Activated T-helper 2 cell treated with anti-CD3 and anti-CD28 coated beads, Interferon-gamma antibody, Interleukin-2, Interleukin-4, amounts not matched to agents 10 μg/mL and 5 μg/mL and 100 μg/mL, durations not matched to agents 14 hours and 24 hours and 36 hours (primary cell): ENCODE measurements at regions not wholly inside any gene's neighbourhood (a gene's known extent, or its start where the extent isn't known, plus 50 kb on each side); places are given as distances from the start of the nearest gene placed in this dataset.

Experiments
- DNase-seq: peaks from one replicate; pipeline ENCODE4 v3.0.0; 2021; ENCODE audit warnings: low spot score
- H3K27ac Mint-ChIP-seq: one replicate; pipeline ENCODE4 v1.8.0; 2021; ENCODE audit warnings: mixed read lengths
- H3K27me3 Mint-ChIP-seq: one replicate; pipeline ENCODE4 v1.8.0; 2021; ENCODE audit warnings: low read depth, mixed read lengths
- H3K36me3 Mint-ChIP-seq: one replicate; pipeline ENCODE4 v1.8.0; 2021; ENCODE audit warnings: low read depth, mixed read lengths
- H3K4me1 Mint-ChIP-seq: one replicate; pipeline ENCODE4 v1.8.0; 2021; ENCODE audit warnings: low read depth, mixed read lengths
- H3K4me3 Mint-ChIP-seq: one replicate; pipeline ENCODE4 v1.8.0; 2021; ENCODE audit warnings: low read depth, mild to moderate bottlenecking, moderate library complexity, mixed read lengths
- H3K9me3 Mint-ChIP-seq: one replicate; pipeline ENCODE4 v1.8.0; 2021; ENCODE audit warnings: mixed read lengths
- intact Hi-C: fragments of 100-400 bp; cut with micrococcal nuclease; formaldehyde crosslinking; loops from one replicate; pipeline ENCODE4 v1.15.1; 2023

DNA sequence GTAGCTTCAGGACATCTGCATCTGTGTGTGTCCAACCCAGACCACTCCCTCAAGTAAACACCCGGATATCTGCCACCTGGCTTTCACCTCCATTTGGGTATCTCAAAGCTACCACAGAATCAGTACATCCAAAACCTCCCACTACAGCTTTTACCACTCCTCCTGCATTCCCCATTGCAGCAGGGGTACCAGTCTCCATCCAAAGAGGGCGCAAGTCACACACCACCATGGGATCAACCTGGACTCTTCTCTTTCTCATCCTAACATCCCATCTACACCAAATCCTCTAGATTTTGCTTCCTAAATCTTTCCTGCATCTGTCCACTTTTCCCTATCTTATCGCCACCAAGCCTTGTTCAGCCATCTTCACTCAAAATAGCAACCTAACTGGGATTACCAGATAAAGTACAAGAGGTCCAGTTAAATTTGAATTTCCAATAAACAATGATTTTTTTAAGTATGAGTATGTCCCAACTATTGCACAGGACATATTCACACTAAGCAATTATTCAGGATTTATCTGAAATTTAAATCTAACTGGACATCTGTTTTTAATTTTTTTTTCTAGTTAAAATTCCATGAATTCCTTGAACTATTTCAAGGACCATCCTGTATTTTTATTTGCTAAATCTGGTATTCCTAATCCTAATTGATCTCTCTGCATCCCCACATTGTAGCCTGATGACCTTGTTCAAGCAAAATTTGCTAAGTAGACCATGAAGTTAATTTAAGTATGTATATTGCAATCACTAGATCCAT, 164.3 kb upstream of the MLN start:
- Mint-ChIP-seq H3K4me1 (no peaks in the 10 kb centered on the region), H3K4me3 (no peak overlapping the region), H3K27ac (no peak overlapping the region), H3K27me3 (peaks cover 48% of the 10 kb centered on the region), H3K9me3 (no peaks in the 10 kb centered on the region), H3K36me3 (no peaks in the 10 kb centered on the region)
- no peak for DNase-seq
- intact Hi-C loops: no loop called here

DNA sequence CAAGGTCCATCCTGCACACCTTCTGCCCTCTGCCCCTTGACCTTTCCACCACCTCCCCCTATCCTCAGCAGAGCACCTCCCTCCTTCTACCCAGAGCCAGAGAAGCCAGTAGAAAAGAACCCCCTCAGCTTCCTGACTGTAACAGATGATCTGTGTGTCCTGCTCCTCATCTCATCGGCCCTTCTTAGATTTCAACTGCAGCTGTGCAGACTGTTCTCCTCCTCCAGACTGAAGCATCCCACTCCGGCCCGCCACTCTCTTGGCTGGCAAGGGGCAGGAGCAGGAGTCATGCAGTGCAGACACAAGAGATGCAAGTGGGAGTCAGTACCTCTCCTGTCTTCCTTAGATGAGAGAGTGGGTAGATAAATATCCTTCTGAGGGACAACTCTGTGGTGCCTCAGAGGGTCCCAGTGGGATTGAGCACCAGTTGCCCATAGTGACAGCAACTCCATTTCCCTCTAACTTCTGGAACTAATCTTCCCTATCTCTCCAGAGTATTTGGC, 163.5 kb upstream of the MLN start:
- H3K4me3 Mint-ChIP-seq: no peak overlapping the region
- no peak overlapping the region for H3K27ac Mint-ChIP-seq
- peaks cover 46% of the 10 kb centered on the region for H3K27me3 Mint-ChIP-seq
- no peaks in the 10 kb centered on the region for H3K36me3 Mint-ChIP-seq
- H3K9me3 Mint-ChIP-seq: no peaks in the 10 kb centered on the region
- intact Hi-C loops: no loop called here
- H3K4me1 Mint-ChIP-seq: no peaks in the 10 kb centered on the region
- DNase-seq: no peak

DNA sequence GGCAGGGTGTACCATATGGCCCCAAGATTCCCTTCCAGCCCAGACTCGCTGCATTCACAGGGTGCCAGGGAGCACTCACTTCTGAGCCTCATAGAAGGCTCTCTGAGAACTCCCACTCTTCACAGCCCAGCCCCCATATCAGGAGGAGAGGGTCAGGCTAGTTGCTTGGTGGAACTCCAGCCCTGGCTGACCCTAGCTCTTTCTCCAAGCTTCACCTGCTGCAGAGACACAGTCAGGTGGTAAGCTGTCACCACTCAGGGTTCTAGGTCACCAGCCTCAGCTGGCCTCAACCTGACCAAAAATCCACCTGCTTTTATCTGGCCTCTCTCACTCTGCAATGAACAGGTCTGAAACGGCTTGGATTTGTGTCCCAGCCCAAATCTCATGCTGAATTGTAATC, 162.7 kb upstream of the MLN start:
- Mint-ChIP-seq H3K27me3 (peaks cover 42% of the 10 kb centered on the region), H3K27ac (no peak overlapping the region), H3K4me3 (no peak overlapping the region), H3K4me1 (no peaks in the 10 kb centered on the region), H3K9me3 (no peaks in the 10 kb centered on the region), H3K36me3 (no peaks in the 10 kb centered on the region)
- intact Hi-C loops: no loop called here
- no peak for DNase-seq

DNA sequence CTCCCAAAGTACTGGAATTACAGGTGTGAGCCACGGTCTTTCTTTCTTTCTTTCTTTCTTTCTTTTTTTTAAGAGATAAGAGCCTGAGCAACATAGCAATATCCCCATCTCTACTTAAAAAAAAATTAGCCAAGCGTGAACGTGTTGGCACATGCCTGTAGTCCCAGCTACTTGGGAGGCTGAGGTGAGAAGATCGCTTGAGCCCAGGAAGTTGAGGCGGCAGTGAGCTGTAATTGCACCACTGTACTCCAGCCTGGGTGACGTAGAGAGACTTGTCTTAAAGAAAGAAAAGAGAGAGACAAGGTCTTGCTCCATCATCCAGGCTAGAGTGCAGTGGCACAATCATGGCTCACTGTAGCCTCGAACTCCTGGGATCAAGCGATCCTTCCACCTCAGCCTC, 162.0 kb upstream of the MLN start:
- no peaks in the 10 kb centered on the region for H3K36me3 Mint-ChIP-seq
- H3K27ac Mint-ChIP-seq: no peak overlapping the region
- H3K27me3 Mint-ChIP-seq: peaks cover 38% of the 10 kb centered on the region
- intact Hi-C loops: no loop called here
- no peaks in the 10 kb centered on the region for H3K4me1 Mint-ChIP-seq
- H3K4me3 Mint-ChIP-seq: no peak overlapping the region
- no peak for DNase-seq
- H3K9me3 Mint-ChIP-seq: no peaks in the 10 kb centered on the region

DNA sequence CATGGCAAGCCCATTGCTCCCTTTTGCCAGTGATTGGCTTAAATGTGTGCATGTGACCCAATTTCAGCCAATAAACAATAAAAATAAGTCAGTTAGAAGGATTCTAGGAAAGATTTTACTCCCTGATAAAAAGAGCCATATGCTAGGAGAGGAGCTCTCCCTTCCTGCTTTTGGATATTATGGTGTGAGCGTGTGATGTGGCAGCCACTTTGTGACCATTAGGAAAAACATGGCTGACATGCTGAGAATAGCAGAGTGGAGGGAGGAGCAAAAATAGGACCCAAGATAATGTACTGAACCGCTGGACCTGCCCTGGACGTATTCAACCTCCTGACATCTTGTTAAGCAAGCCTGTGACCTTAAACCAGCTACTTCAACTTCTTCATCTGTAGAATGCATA, 160.6 kb upstream of the MLN start:
- DNase-seq: no peak
- intact Hi-C loops: no loop called here
- Mint-ChIP-seq H3K4me1 (no peaks in the 10 kb centered on the region), H3K4me3 (no peak overlapping the region), H3K9me3 (no peaks in the 10 kb centered on the region), H3K27me3 (peaks cover 30% of the 10 kb centered on the region), H3K27ac (no peak overlapping the region), H3K36me3 (no peaks in the 10 kb centered on the region)

DNA sequence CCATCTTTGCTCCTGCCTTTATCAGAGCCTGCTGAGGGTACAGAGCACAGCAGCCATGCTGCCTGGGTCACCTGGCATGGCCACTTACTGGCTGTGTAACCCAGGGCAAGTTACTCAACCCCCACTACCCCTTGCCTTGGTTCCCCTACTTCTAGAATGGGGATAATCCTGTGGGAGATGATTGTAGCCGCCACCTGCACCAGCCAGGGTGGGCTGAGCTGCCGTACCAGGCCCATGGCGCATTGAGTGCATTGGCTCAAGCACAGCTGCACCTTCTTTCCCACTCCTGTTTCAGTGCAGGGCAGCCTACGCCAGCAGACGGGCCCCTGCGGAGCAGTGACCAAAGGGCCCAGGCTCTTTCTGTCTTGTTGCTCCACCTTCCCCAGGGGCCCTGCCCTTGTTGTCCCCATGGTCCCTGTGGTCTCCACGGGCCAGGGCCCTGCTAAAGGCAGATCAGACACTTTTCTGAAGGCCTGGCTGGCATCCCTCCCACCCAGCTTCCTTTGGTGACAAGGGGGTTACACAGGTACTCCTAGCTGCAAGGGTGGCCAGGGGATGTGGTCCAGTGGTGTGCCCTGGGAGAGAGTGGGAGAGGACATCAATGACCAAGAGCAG, 159.4 kb upstream of the MLN start:
- H3K4me1 Mint-ChIP-seq: no peaks in the 10 kb centered on the region
- intact Hi-C loops: no loop called here
- no peaks in the 10 kb centered on the region for H3K36me3 Mint-ChIP-seq
- no peak overlapping the region for H3K4me3 Mint-ChIP-seq
- H3K27me3 Mint-ChIP-seq: peaks cover 24% of the 10 kb centered on the region
- H3K9me3 Mint-ChIP-seq: no peaks in the 10 kb centered on the region
- no peak overlapping the region for H3K27ac Mint-ChIP-seq
- no peak for DNase-seq

DNA sequence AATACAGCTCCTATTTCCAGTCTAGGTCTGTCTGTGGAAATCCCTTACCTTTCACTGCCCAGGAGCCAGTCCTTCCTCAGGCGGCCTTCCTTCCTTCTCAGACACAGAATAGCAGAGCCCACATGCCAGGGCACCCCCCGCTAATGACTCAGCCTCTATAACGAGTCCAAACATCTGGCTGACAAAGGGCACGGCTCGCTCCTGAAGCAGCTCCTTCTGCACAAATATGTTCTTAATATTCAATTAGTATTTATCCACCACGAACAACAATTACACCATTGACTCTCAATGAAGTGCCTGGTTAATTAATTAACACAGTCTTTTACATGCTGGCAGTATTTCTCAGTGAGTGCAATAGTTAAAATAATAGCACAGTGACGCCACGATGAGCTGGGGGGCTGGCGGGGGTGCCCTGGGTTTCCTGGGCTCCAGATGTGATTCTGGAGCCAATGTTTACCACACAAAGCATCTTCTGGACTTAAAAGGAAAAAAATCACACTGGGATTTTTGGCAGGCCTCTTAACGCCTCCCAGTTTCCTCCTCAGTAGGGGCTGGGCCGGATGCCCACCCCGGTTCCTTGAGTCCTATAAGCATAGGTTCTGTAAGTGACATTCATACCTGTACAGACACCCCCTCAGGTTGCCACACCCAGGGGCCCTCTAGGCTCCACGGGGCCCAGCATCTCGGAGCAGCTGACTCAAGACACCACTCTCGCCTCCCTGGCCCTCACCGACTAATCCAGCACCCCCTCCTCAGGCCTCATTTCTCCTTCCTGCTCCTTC, 158.6 kb upstream of the MLN start:
- no peaks in the 10 kb centered on the region for H3K36me3 Mint-ChIP-seq
- intact Hi-C loops: no loop called here
- no peak overlapping the region for H3K27ac Mint-ChIP-seq
- H3K4me1 Mint-ChIP-seq: no peaks in the 10 kb centered on the region
- no peaks in the 10 kb centered on the region for H3K9me3 Mint-ChIP-seq
- H3K4me3 Mint-ChIP-seq: no peak overlapping the region
- peaks cover 16% of the 10 kb centered on the region for H3K27me3 Mint-ChIP-seq
- DNase-seq: no peak

DNA sequence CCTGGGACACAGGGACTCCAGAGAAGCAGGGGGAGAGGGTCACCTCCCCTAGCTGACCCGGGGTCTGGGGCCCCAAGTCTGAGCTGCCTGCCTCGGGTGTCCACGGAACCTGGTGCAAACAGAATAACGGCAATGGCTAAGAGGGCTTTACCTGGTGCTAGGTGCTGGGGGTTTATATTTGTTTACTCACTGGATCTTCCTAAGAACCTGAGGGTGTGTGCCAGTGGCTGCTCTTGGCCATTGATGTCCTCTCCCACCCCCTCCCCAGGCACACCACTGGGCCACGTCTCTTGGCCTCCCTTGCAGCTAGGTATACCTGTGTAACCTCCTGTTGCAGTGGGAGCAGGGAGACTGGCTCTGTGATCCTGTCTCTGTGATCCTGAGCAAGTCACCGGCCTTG, 157.9 kb upstream of the MLN start:
- Mint-ChIP-seq H3K27ac (no peak overlapping the region), H3K27me3 (peaks cover 10% of the 10 kb centered on the region), H3K9me3 (no peaks in the 10 kb centered on the region), H3K4me3 (no peak overlapping the region), H3K36me3 (no peaks in the 10 kb centered on the region), H3K4me1 (no peaks in the 10 kb centered on the region)
- no peak for DNase-seq
- intact Hi-C loops: no loop called here

DNA sequence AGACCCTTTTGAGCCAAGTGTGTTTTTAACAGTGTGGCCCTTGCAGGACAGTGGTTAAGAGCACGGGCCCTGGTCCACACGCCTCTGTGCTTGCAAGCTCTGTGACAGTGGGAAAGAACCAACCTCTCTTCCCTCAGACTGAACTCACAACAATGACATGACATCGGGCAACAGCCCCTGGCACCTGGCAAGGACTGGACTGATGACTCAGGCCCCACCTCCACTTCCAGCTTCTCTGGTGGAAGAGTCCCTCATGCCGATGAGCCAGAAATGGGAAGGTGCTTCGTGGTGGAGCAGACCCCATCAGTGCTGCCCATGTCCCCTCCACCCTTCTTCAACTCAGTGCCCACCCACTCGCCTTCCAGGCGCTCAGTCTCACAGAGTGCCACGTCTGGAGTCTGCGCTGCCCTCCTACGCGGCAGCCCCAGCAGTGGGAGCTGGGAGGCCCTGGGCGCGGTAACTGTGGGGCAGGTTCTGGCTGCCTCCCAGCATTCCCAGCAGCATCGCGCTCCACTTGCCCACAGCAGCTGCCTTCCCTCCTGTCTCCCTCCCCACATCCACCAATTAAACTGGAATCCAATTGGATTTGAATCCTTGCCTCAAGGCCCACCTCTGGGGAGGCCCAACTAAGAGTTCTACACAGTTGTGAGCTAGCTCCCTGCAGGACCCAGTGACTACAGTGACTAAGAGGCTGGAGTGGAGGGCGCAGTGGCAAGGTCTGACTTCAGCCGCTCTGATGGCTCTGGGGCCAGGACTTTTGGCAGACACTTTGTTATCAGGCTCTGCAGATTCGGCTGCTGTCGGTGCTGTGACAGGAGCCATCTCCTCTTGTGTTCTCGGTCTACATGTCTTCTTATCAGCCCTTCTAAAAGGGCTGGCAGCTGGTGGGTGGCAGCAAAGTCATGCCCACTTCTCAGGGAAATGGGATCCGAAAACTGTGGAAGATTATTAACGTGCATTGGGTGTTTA, 156.8 kb upstream of the MLN start:
- no peak overlapping the region for H3K4me3 Mint-ChIP-seq
- peaks cover 6% of the 10 kb centered on the region for H3K27me3 Mint-ChIP-seq
- H3K9me3 Mint-ChIP-seq: no peaks in the 10 kb centered on the region
- intact Hi-C loops: no loop called here
- H3K4me1 Mint-ChIP-seq: no peaks in the 10 kb centered on the region
- H3K36me3 Mint-ChIP-seq: no peaks in the 10 kb centered on the region
- no peak for DNase-seq
- H3K27ac Mint-ChIP-seq: no peak overlapping the region

DNA sequence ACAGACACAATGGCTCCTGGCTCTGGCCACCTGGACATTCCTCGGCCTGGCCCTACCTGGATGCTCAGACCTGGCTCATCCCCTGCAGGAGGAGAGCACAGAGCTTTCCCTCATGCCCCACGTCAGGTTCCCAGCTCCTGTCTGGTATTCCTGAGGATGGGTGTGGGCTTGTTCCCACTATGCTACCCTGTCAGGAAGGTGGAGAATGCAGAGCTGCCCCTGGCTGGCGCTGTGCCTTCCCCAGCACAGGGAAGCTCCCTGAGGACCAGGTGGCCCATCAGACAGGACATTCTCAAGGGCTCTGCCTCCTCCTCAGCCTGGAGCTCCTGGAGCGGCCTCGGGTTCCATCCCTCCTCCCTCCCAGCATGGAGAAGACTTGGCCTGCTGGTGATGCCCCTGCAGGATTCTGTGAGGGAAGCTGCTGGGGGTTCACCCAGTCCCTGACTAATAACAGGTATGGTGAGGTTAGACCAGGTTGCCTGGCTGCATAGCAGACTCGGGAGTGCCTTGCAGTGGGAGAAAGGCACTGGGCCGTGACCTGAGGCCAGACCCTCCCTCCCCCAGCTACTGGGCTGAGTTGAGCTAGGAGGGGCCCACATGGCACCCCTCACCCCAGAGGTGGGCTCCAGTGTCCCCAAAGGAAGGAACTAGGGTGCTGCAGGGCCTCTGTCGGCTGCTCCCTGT, 156.0 kb upstream of the MLN start:
- H3K36me3 Mint-ChIP-seq: no peaks in the 10 kb centered on the region
- no peaks in the 10 kb centered on the region for H3K4me1 Mint-ChIP-seq
- intact Hi-C loops: no loop called here
- no peak for DNase-seq
- H3K9me3 Mint-ChIP-seq: no peaks in the 10 kb centered on the region
- no peak overlapping the region for H3K27ac Mint-ChIP-seq
- H3K4me3 Mint-ChIP-seq: no peak overlapping the region
- H3K27me3 Mint-ChIP-seq: peaks cover 4% of the 10 kb centered on the region

DNA sequence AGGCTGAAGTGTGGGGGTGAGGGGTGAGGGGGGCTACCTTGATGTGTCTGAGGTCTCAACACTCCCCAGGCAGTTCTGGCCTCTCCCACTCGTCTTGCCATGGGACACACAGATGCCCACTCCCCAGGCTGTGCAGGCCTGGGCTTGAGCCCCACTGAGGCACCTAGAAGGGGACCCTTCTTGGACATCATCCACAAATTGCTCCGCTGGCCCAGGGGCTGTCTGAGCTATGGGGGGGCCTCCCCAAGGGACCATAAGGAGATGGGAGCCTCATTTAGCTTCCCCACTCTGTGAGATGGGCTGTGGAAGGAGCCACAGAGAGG, 155.5 kb upstream of the MLN start:
- intact Hi-C loops: no loop called here
- peaks cover 2% of the 10 kb centered on the region for H3K27me3 Mint-ChIP-seq
- H3K9me3 Mint-ChIP-seq: no peaks in the 10 kb centered on the region
- H3K27ac Mint-ChIP-seq: no peak overlapping the region
- no peaks in the 10 kb centered on the region for H3K4me1 Mint-ChIP-seq
- no peaks in the 10 kb centered on the region for H3K36me3 Mint-ChIP-seq
- DNase-seq: no peak
- no peak overlapping the region for H3K4me3 Mint-ChIP-seq
